Inferior parietal cortex (tissue), 1 donor: ENCODE measurements at regions not wholly inside any gene's neighbourhood (a gene's known extent, or its start where the extent isn't known, plus 50 kb on each side); places are given as distances from the start of the nearest gene placed in this dataset.

Source experiments
- DNase-seq: peaks from one replicate; pipeline ENCODE4 v3.0.0-alpha.2; 2016; ENCODE audit errors: extremely low spot score

GRCh38 chr19:31600731-31601295 is 251.6 kb upstream of the TSHZ3 start:
- no peak for DNase-seq

GRCh38 chr19:31601855-31602254 is 252.6 kb upstream of the TSHZ3 start:
- DNase-seq, result no peak

GRCh38 chr19:31602548-31602947 is 253.3 kb upstream of the TSHZ3 start:
- no peak for DNase-seq

- DNase-seq, result no peak
Observed at GRCh38 chr19:31604493-31605040, 255.3 kb upstream of the TSHZ3 start.

- DNase-seq, result no peak
Observed at GRCh38 chr19:31610018-31610417, 260.8 kb upstream of the TSHZ3 start.

GRCh38 chr19:31611046-31611877 is 262.0 kb upstream of the TSHZ3 start:
- no peak for DNase-seq

- DNase-seq, result no peak
Observed at GRCh38 chr19:31612873-31613272, 263.6 kb upstream of the TSHZ3 start.

- DNase-seq, result no peak
Observed at GRCh38 chr19:31613683-31614219, 264.5 kb upstream of the TSHZ3 start.

- no peak for DNase-seq
Observed at GRCh38 chr19:31616031-31616430, 266.8 kb upstream of the TSHZ3 start.

GRCh38 chr19:31617010-31617585 is 267.9 kb upstream of the TSHZ3 start:
- no peak for DNase-seq

GRCh38 chr19:31625056-31625455 is 275.8 kb upstream of the TSHZ3 start:
- DNase-seq, result no peak

- DNase-seq, result no peak
Observed at GRCh38 chr19:31625575-31625974, 276.3 kb upstream of the TSHZ3 start.

- no peak for DNase-seq
Observed at GRCh38 chr19:31626941-31627340, 277.7 kb upstream of the TSHZ3 start.

GRCh38 chr19:31627620-31628365 is 278.6 kb upstream of the TSHZ3 start:
- DNase-seq, result peak; percentile 2

- DNase-seq, result no peak
Observed at GRCh38 chr19:31629579-31630363, 280.5 kb upstream of the TSHZ3 start.

GRCh38 chr19:31633014-31633413 is 283.8 kb upstream of the TSHZ3 start:
- no peak for DNase-seq

- DNase-seq, result no peak
Observed at GRCh38 chr19:31639306-31639705, 290.1 kb upstream of the TSHZ3 start.

GRCh38 chr19:31641591-31641990 is 292.4 kb upstream of the TSHZ3 start:
- no peak for DNase-seq

- no peak for DNase-seq
Observed at GRCh38 chr19:31648347-31648746, 299.1 kb upstream of the TSHZ3 start.

GRCh38 chr19:31656507-31656906 is 307.3 kb upstream of the TSHZ3 start:
- peak; percentile 8 for DNase-seq
